ENCODE measurements at regions not wholly inside any gene's neighbourhood (a gene's known extent, or its start where the extent isn't known, plus 50 kb on each side); places are given as distances from the start of the nearest gene placed in this dataset.

DNA sequence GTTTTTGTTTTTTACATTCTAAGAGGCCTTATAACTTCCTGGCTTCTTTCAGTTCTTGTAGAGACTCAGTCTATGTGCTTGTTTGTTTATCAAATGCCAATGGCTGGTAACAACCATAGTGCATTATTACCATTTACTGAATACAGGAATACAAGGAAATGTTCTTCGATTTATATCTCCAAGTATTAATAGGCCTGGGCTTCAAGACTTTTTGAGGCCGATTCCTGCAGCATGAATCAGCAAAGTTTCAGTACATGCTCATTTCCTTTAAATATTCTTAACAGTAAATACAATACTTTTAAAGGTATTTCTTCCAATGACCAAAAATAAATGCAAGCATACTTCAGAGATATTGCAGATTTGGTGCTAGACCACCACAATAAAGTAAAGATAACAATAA lies 535.3 kb downstream of the EFNA5 start:
- Histone ChIP-seq H3K4me1 (ENCODE audit: control insufficient read depth in 2 of 2, insufficient read depth in 2 of 2, low read length in 2 of 2) (no peaks in the 10 kb centered on the region), H3K9me3 (ENCODE audit: control insufficient read depth in 2 of 2, low read length in 2 of 2) (no peaks in the 10 kb centered on the region), H3K4me3 (ENCODE audit: low read length in 2 of 2) (no peak overlapping the region), H3K36me3 (ENCODE audit: control insufficient read depth in 2 of 2, insufficient read depth in 2 of 2, low read length in 2 of 2) (no peaks in the 10 kb centered on the region), H3K27ac (ENCODE audit: low read depth in 2 of 2, low read length in 2 of 2) (no peak overlapping the region), H3K9ac (ENCODE audit: low read depth in 1 of 2, low read length in 2 of 2) (no peak overlapping the region), H3K27me3 (ENCODE audit: control insufficient read depth in 2 of 2, insufficient read depth in 2 of 2, low read length in 2 of 2) (no peaks in the 10 kb centered on the region)

- Histone ChIP-seq H3K4me3 (ENCODE audit: low read length in 2 of 2) (no peak overlapping the region), H3K27ac (ENCODE audit: low read depth in 2 of 2, low read length in 2 of 2) (no peak overlapping the region), H3K9me3 (ENCODE audit: control insufficient read depth in 2 of 2, low read length in 2 of 2) (no peaks in the 10 kb centered on the region), H3K27me3 (ENCODE audit: control insufficient read depth in 2 of 2, insufficient read depth in 2 of 2, low read length in 2 of 2) (no peaks in the 10 kb centered on the region), H3K9ac (ENCODE audit: low read depth in 1 of 2, low read length in 2 of 2) (no peak overlapping the region), H3K36me3 (ENCODE audit: control insufficient read depth in 2 of 2, insufficient read depth in 2 of 2, low read length in 2 of 2) (no peaks in the 10 kb centered on the region), H3K4me1 (ENCODE audit: control insufficient read depth in 2 of 2, insufficient read depth in 2 of 2, low read length in 2 of 2) (no peaks in the 10 kb centered on the region)
Observed at GRCh38 chr5:107134931-107135330, 535.8 kb downstream of the EFNA5 start.

DNA sequence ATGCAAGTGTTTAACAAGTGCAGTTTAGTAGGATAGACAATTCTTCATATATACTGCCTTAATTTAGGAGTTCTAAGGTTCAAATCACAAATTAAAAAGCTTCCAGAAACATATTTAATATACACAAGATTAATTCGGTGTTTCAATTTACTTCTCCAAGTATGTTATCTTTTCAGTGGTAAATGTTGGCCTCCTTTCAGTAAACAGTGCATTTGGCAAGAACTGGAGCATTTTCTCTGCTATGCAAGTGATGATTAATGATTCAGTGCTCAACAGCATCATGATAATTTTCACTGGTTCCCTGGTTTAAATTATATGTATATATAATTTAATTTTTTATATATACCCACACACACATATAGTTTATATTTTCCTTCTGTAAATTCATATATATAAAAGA lies 541.7 kb downstream of the EFNA5 start:
- Histone ChIP-seq H3K27ac (ENCODE audit: low read depth in 2 of 2, low read length in 2 of 2) (no peak overlapping the region), H3K36me3 (ENCODE audit: control insufficient read depth in 2 of 2, insufficient read depth in 2 of 2, low read length in 2 of 2) (no peaks in the 10 kb centered on the region), H3K9ac (ENCODE audit: low read depth in 1 of 2, low read length in 2 of 2) (no peak overlapping the region), H3K4me3 (ENCODE audit: low read length in 2 of 2) (no peak overlapping the region), H3K9me3 (ENCODE audit: control insufficient read depth in 2 of 2, low read length in 2 of 2) (no peaks in the 10 kb centered on the region), H3K27me3 (ENCODE audit: control insufficient read depth in 2 of 2, insufficient read depth in 2 of 2, low read length in 2 of 2) (no peaks in the 10 kb centered on the region), H3K4me1 (ENCODE audit: control insufficient read depth in 2 of 2, insufficient read depth in 2 of 2, low read length in 2 of 2) (no peaks in the 10 kb centered on the region)

DNA sequence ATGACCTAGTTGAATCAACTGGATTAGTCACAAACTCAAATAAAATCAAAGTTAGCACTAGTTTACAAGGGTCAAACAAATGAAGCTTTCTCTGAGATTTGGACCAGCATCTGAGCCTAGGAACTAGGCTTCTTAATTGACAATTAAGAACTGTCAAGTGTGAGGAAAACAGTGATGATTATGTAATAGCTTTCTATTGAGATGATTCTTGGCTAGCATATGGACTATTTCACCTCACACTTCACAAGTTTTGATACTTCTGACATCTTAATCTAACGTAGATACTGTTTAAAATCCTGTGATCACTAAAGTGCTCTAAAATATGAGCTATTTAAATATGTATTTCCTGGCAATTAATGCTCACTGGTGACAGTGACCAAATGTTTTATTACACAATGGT lies 542.9 kb downstream of the EFNA5 start:
- no peaks in the 10 kb centered on the region for H3K36me3 ChIP-seq (ENCODE audit: control insufficient read depth in 2 of 2, insufficient read depth in 2 of 2, low read length in 2 of 2)
- H3K9me3 ChIP-seq (ENCODE audit: control insufficient read depth in 2 of 2, low read length in 2 of 2): no peaks in the 10 kb centered on the region
- H3K4me1 ChIP-seq (ENCODE audit: control insufficient read depth in 2 of 2, insufficient read depth in 2 of 2, low read length in 2 of 2): no peaks in the 10 kb centered on the region
- H3K4me3 ChIP-seq (ENCODE audit: low read length in 2 of 2): no peak overlapping the region
- H3K9ac ChIP-seq (ENCODE audit: low read depth in 1 of 2, low read length in 2 of 2): no peak overlapping the region
- H3K27me3 ChIP-seq (ENCODE audit: control insufficient read depth in 2 of 2, insufficient read depth in 2 of 2, low read length in 2 of 2): no peaks in the 10 kb centered on the region
- H3K27ac ChIP-seq (ENCODE audit: low read depth in 2 of 2, low read length in 2 of 2): no peak overlapping the region

DNA sequence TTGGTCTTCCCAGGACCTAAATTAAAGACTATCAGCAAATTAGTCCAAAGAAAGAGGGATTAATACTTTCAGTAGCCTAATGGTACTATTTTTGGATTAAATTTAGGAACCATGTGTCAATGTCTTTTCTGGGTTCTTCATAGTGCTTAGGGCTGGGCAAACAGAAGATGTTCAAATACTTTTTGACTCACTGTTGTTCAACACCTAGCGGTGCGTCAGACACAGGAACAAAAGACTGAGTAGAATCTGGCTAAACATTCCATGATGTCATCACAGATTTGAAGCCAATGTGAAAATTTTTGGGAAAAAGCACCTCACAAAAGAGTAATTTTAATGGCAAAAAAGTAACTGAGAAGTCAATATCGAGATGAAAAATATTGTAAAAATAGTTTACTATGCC lies 544.4 kb downstream of the EFNA5 start:
- Histone ChIP-seq H3K4me3 (ENCODE audit: low read length in 2 of 2) (no peak overlapping the region), H3K9me3 (ENCODE audit: control insufficient read depth in 2 of 2, low read length in 2 of 2) (no peaks in the 10 kb centered on the region), H3K27ac (ENCODE audit: low read depth in 2 of 2, low read length in 2 of 2) (no peak overlapping the region)

GRCh38 chr5:107124376-107124775 lies 546.4 kb downstream of the EFNA5 start:
- Histone ChIP-seq H3K4me3 (ENCODE audit: low read length in 2 of 2) (no peak overlapping the region), H3K9me3 (ENCODE audit: control insufficient read depth in 2 of 2, low read length in 2 of 2) (no peaks in the 10 kb centered on the region), H3K9ac (ENCODE audit: low read depth in 1 of 2, low read length in 2 of 2) (no peak overlapping the region), H3K36me3 (ENCODE audit: control insufficient read depth in 2 of 2, insufficient read depth in 2 of 2, low read length in 2 of 2) (no peaks in the 10 kb centered on the region), H3K4me1 (ENCODE audit: control insufficient read depth in 2 of 2, insufficient read depth in 2 of 2, low read length in 2 of 2) (no peaks in the 10 kb centered on the region), H3K27ac (ENCODE audit: low read depth in 2 of 2, low read length in 2 of 2) (no peak overlapping the region), H3K27me3 (ENCODE audit: control insufficient read depth in 2 of 2, insufficient read depth in 2 of 2, low read length in 2 of 2) (no peaks in the 10 kb centered on the region)

More for the DNA sequence above, 544.4 kb downstream of the EFNA5 start:
- Histone ChIP-seq H3K9ac (ENCODE audit: low read depth in 1 of 2, low read length in 2 of 2) (no peak overlapping the region), H3K4me1 (ENCODE audit: control insufficient read depth in 2 of 2, insufficient read depth in 2 of 2, low read length in 2 of 2) (no peaks in the 10 kb centered on the region), H3K36me3 (ENCODE audit: control insufficient read depth in 2 of 2, insufficient read depth in 2 of 2, low read length in 2 of 2) (no peaks in the 10 kb centered on the region), H3K27me3 (ENCODE audit: control insufficient read depth in 2 of 2, insufficient read depth in 2 of 2, low read length in 2 of 2) (no peaks in the 10 kb centered on the region)

DNA sequence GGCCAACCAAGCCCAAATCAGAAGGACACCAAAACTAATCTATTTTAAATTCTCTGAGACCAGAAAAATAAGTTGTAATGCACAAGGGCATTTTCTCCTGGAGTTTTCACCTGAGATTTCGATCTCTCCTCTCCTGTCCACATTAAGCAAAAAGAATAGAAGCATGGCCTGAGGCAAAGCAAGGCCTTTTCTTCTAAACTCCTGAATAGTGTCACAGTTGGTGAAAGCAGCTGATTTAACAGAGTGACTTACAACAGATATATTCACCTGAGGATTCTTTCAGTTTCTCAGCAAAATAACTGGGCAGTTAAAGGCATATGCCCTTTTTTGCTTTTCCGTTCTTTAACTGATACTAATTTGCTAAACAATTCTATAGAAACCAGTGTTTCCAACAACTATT lies 547.7 kb downstream of the EFNA5 start:
- H3K4me1 ChIP-seq (ENCODE audit: control insufficient read depth in 2 of 2, insufficient read depth in 2 of 2, low read length in 2 of 2): no peaks in the 10 kb centered on the region
- H3K27me3 ChIP-seq (ENCODE audit: control insufficient read depth in 2 of 2, insufficient read depth in 2 of 2, low read length in 2 of 2): no peaks in the 10 kb centered on the region
- no peak overlapping the region for H3K9ac ChIP-seq (ENCODE audit: low read depth in 1 of 2, low read length in 2 of 2)
- no peaks in the 10 kb centered on the region for H3K9me3 ChIP-seq (ENCODE audit: control insufficient read depth in 2 of 2, low read length in 2 of 2)
- no peak overlapping the region for H3K27ac ChIP-seq (ENCODE audit: low read depth in 2 of 2, low read length in 2 of 2)
- H3K36me3 ChIP-seq (ENCODE audit: control insufficient read depth in 2 of 2, insufficient read depth in 2 of 2, low read length in 2 of 2): no peaks in the 10 kb centered on the region
- no peak overlapping the region for H3K4me3 ChIP-seq (ENCODE audit: low read length in 2 of 2)

DNA sequence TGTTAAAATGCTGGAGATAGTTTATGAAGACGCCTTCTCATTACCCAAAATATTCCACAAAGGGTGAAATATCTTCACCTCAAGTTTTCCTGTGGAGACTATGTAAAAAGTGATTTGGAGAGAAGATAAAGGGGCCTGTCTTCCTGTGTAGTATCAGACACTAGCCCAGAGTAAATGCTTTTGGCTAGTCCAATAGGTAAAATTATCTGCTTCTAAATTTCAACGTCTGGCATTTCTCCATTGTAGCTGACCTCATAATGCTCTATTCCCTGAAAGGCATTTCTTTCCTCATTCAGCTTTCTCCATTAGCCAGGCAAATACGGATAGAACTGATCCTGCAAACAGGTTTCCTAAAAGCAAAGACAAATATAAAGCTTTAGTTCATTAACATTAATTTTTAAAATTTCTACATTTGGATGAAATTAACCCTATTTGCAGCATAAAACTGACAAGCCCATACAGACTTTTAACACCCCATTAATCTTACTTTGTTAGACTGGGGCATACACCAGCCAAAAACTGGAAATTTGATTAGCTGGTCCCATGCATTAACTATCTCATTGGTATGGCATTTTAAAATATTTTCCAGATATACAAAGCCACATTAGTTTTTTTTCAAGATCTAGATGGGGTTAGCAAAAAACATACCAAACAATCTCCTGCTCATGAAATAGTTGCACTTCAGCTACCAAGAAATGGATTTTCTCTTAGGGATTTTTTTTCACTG lies 548.8 kb downstream of the EFNA5 start:
- Histone ChIP-seq H3K9ac (ENCODE audit: low read depth in 1 of 2, low read length in 2 of 2) (no peak overlapping the region), H3K9me3 (ENCODE audit: control insufficient read depth in 2 of 2, low read length in 2 of 2) (no peaks in the 10 kb centered on the region), H3K4me1 (ENCODE audit: control insufficient read depth in 2 of 2, insufficient read depth in 2 of 2, low read length in 2 of 2) (no peaks in the 10 kb centered on the region), H3K4me3 (ENCODE audit: low read length in 2 of 2) (no peak overlapping the region), H3K27me3 (ENCODE audit: control insufficient read depth in 2 of 2, insufficient read depth in 2 of 2, low read length in 2 of 2) (no peaks in the 10 kb centered on the region), H3K36me3 (ENCODE audit: control insufficient read depth in 2 of 2, insufficient read depth in 2 of 2, low read length in 2 of 2) (no peaks in the 10 kb centered on the region), H3K27ac (ENCODE audit: low read depth in 2 of 2, low read length in 2 of 2) (no peak overlapping the region)

DNA sequence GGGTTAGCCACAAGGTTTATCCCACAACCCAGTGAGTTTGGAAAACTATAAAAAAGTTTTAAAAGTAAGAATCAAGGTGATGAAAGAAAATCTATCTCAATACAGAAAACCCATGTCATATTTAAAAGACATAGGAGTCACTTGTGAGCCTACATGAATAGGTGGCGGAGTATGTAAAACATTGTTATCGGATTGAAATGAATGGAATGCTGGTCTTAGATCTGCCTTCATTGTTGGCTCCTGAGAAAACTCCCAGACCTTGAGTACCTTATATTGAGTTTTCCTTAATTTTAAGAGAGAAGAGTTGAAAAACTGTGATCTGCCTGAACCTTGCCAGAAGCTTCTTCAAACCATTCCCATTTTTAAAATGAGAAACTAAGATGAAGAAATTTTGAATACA lies 551.1 kb downstream of the EFNA5 start:
- Histone ChIP-seq H3K27me3 (ENCODE audit: control insufficient read depth in 2 of 2, insufficient read depth in 2 of 2, low read length in 2 of 2) (no peaks in the 10 kb centered on the region), H3K9ac (ENCODE audit: low read depth in 1 of 2, low read length in 2 of 2) (no peak overlapping the region), H3K36me3 (ENCODE audit: control insufficient read depth in 2 of 2, insufficient read depth in 2 of 2, low read length in 2 of 2) (no peaks in the 10 kb centered on the region), H3K4me3 (ENCODE audit: low read length in 2 of 2) (no peak overlapping the region), H3K4me1 (ENCODE audit: control insufficient read depth in 2 of 2, insufficient read depth in 2 of 2, low read length in 2 of 2) (no peaks in the 10 kb centered on the region), H3K9me3 (ENCODE audit: control insufficient read depth in 2 of 2, low read length in 2 of 2) (no peaks in the 10 kb centered on the region), H3K27ac (ENCODE audit: low read depth in 2 of 2, low read length in 2 of 2) (no peak overlapping the region)

- H3K36me3 ChIP-seq (ENCODE audit: control insufficient read depth in 2 of 2, insufficient read depth in 2 of 2, low read length in 2 of 2): no peaks in the 10 kb centered on the region
- no peak overlapping the region for H3K27ac ChIP-seq (ENCODE audit: low read depth in 2 of 2, low read length in 2 of 2)
- H3K4me1 ChIP-seq (ENCODE audit: control insufficient read depth in 2 of 2, insufficient read depth in 2 of 2, low read length in 2 of 2): no peaks in the 10 kb centered on the region
- H3K4me3 ChIP-seq (ENCODE audit: low read length in 2 of 2): no peak overlapping the region
- no peaks in the 10 kb centered on the region for H3K27me3 ChIP-seq (ENCODE audit: control insufficient read depth in 2 of 2, insufficient read depth in 2 of 2, low read length in 2 of 2)
- no peak overlapping the region for H3K9ac ChIP-seq (ENCODE audit: low read depth in 1 of 2, low read length in 2 of 2)
- H3K9me3 ChIP-seq (ENCODE audit: control insufficient read depth in 2 of 2, low read length in 2 of 2): no peaks in the 10 kb centered on the region
Observed at GRCh38 chr5:107118184-107119019, 552.3 kb downstream of the EFNA5 start.
